ENCODE measurements at regions not wholly inside any gene's neighbourhood (a gene's known extent, or its start where the extent isn't known, plus 50 kb on each side); places are given as distances from the start of the nearest gene placed in this dataset.
A peak's percentile ranks its signal among the peaks of the same experiment; 100 is the strongest.

- DNase-seq = no peak
Measured at GRCh38 chr7:85452674-85453073, 265.8 kb upstream of the SEMA3D start.

- no peak for DNase-seq
Measured at GRCh38 chr7:85449478-85449877, 262.6 kb upstream of the SEMA3D start.

GRCh38 chr7:85447004-85447403, 260.1 kb upstream of the SEMA3D start:
- DNase-seq = no peak

GRCh38 chr7:85426487-85426960, 239.7 kb upstream of the SEMA3D start:
- DNase-seq = peak in 2 of 56 donors; percentile 5 to 7

- no peak for DNase-seq
Measured at GRCh38 chr7:85424298-85424697, 237.4 kb upstream of the SEMA3D start.

- no peak for DNase-seq
Measured at GRCh38 chr7:85423209-85423895, 236.5 kb upstream of the SEMA3D start.

GRCh38 chr7:85415743-85416142, 228.9 kb upstream of the SEMA3D start:
- DNase-seq = no peak

- no peak for DNase-seq
Measured at GRCh38 chr7:85413718-85414117, 226.9 kb upstream of the SEMA3D start.

- no peak for DNase-seq
Measured at GRCh38 chr7:85412912-85413311, 226.1 kb upstream of the SEMA3D start.

- DNase-seq = no peak
Measured at GRCh38 chr7:85407391-85407790, 220.5 kb upstream of the SEMA3D start.

GRCh38 chr7:85405016-85405902, 218.4 kb upstream of the SEMA3D start:
- DNase-seq = no peak

- no peak for DNase-seq
Measured at GRCh38 chr7:85396676-85397075, 209.8 kb upstream of the SEMA3D start.

- no peak for DNase-seq
Measured at GRCh38 chr7:85392789-85393188, 205.9 kb upstream of the SEMA3D start.

- DNase-seq = no peak
Measured at GRCh38 chr7:85392326-85392725, 205.5 kb upstream of the SEMA3D start.

- DNase-seq = no peak
Measured at GRCh38 chr7:85386460-85386859, 199.6 kb upstream of the SEMA3D start.

GRCh38 chr7:85384392-85384791, 197.5 kb upstream of the SEMA3D start:
- no peak for DNase-seq

GRCh38 chr7:85381212-85381611, 194.4 kb upstream of the SEMA3D start:
- DNase-seq = no peak

GRCh38 chr7:85376589-85376988, 189.7 kb upstream of the SEMA3D start:
- no peak for DNase-seq

- no peak for DNase-seq
Measured at GRCh38 chr7:85356916-85357315, 170.1 kb upstream of the SEMA3D start.

GRCh38 chr7:85343484-85343883, 156.6 kb upstream of the SEMA3D start:
- DNase-seq = no peak

- DNase-seq = no peak
Measured at GRCh38 chr7:85342781-85343180, 155.9 kb upstream of the SEMA3D start.

GRCh38 chr7:85341973-85342372, 155.1 kb upstream of the SEMA3D start:
- DNase-seq = no peak

GRCh38 chr7:85341121-85341520, 154.3 kb upstream of the SEMA3D start:
- no peak for DNase-seq
